Panc1 (cell line): ENCODE measurements at regions not wholly inside any gene's neighbourhood (a gene's known extent, or its start where the extent isn't known, plus 50 kb on each side); places are given as distances from the start of the nearest gene placed in this dataset.

ENCODE experiments used
- POLR2AphosphoS5 ChIP-seq: IDR thresholded peaks from 2 replicates; pipeline ENCODE4 v1.6.1; 2012; ENCODE audit warnings: mild to moderate bottlenecking, low read depth, low read length, moderate library complexity
- REST ChIP-seq, 2 experiments: IDR thresholded peaks; 2 replicates each; pipeline ENCODE4 v1.6.1; 2011 to 2012; ENCODE audit warnings: low read depth in 2 of 2, control low read depth in 1 of 2, low read length in 1 of 2, mild to moderate bottlenecking in 1 of 2, moderate library complexity in 1 of 2; ENCODE audit not compliant: insufficient read depth in 1 of 2
- SIN3A ChIP-seq: IDR thresholded peaks from 2 replicates; pipeline ENCODE4 v1.6.1; 2012; ENCODE audit warnings: low read depth, mild to moderate bottlenecking, low read length, moderate library complexity, borderline replicate concordance; ENCODE audit not compliant: insufficient read depth
- TF ChIP-seq, protein P1 (sequence below): fragments of 450-650 bp; IDR thresholded peaks from 2 replicates; pipeline ENCODE4 v1.5.1; 2017; ENCODE audit warnings: mild to moderate bottlenecking

DNA sequence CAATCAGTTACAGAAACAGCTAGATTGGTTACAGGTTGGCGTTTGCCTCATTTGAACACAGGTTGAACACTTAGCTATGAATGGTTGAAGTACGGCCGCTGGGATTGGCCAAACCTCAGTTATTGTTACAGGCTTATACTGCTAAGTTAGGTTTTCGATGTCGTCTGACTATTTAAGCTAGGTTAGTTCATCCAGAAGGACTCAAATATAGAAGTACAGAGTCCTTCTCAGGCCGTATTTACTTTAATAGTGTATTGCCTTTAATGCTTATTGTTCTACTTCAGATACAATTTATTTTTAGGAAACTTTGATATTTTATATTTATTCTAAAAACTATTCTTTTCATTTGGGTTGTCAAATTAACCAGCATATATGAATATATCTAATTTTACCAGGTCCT lies 334.7 kb downstream of the FAT4 start:
- TF ChIP-seq, protein P1, sequence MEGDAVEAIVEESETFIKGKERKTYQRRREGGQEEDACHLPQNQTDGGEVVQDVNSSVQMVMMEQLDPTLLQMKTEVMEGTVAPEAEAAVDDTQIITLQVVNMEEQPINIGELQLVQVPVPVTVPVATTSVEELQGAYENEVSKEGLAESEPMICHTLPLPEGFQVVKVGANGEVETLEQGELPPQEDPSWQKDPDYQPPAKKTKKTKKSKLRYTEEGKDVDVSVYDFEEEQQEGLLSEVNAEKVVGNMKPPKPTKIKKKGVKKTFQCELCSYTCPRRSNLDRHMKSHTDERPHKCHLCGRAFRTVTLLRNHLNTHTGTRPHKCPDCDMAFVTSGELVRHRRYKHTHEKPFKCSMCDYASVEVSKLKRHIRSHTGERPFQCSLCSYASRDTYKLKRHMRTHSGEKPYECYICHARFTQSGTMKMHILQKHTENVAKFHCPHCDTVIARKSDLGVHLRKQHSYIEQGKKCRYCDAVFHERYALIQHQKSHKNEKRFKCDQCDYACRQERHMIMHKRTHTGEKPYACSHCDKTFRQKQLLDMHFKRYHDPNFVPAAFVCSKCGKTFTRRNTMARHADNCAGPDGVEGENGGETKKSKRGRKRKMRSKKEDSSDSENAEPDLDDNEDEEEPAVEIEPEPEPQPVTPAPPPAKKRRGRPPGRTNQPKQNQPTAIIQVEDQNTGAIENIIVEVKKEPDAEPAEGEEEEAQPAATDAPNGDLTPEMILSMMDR = no peak
- no peak for TF ChIP-seq POLR2AphosphoS5
- no peak for TF ChIP-seq SIN3A
- TF ChIP-seq REST (IDR thresholded peaks at IDR 0.05; ENCODE audit: insufficient read depth in 1 of 2, low read depth in 2 of 2, low read length in 1 of 2) = no peak
